Sigmoid colon (tissue), 3 donors: ENCODE measurements at regions not wholly inside any gene's neighbourhood (a gene's known extent, or its start where the extent isn't known, plus 50 kb on each side); places are given as distances from the start of the nearest gene placed in this dataset.

Experiments used
- POLR2A ChIP-seq, 2 donors: fragments of 450-650 bp; IDR thresholded peaks; one replicate each; pipeline ENCODE4 v1.6.1; 2016; ENCODE audit warnings: antibody characterized with exemption in 2 of 2, mild to moderate bottlenecking in 2 of 2, moderate library complexity in 2 of 2
- TF ChIP-seq, protein P1 (sequence below), 4 experiments: fragments of 450-650 bp in 3 of 4; fragments of 200-600 bp in 1 of 4; IDR thresholded peaks; one replicate each; pipeline ENCODE4 v1.5.1; 2016 to 2019; ENCODE audit warnings: antibody characterized with exemption in 4 of 4, mild to moderate bottlenecking in 3 of 4, moderate library complexity in 2 of 4

- TF ChIP-seq POLR2A (IDR thresholded peaks at IDR 0.05) = no peak
- TF ChIP-seq, protein P1, sequence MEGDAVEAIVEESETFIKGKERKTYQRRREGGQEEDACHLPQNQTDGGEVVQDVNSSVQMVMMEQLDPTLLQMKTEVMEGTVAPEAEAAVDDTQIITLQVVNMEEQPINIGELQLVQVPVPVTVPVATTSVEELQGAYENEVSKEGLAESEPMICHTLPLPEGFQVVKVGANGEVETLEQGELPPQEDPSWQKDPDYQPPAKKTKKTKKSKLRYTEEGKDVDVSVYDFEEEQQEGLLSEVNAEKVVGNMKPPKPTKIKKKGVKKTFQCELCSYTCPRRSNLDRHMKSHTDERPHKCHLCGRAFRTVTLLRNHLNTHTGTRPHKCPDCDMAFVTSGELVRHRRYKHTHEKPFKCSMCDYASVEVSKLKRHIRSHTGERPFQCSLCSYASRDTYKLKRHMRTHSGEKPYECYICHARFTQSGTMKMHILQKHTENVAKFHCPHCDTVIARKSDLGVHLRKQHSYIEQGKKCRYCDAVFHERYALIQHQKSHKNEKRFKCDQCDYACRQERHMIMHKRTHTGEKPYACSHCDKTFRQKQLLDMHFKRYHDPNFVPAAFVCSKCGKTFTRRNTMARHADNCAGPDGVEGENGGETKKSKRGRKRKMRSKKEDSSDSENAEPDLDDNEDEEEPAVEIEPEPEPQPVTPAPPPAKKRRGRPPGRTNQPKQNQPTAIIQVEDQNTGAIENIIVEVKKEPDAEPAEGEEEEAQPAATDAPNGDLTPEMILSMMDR (IDR thresholded peaks at IDR 0.05) = no peak
These were observed 246.0 kb upstream of the ARHGAP20 start for GRCh38 chr11:110958216-110958615.
